Loucy (cell line): ENCODE measurements at regions not wholly inside any gene's neighbourhood (a gene's known extent, or its start where the extent isn't known, plus 50 kb on each side); places are given as distances from the start of the nearest gene placed in this dataset.

Experiments used
- CTCF ChIP-seq: fragments of 200-600 bp; sonication (generic); conservative IDR thresholded peaks from 2 replicates; pipeline ENCODE4 v1.5.1; 2014; ENCODE audit warnings: mild to moderate bottlenecking, antibody characterized with exemption, low read length
- EZH2phosphoT487 ChIP-seq: fragments of 200-600 bp; IDR thresholded peaks from 2 replicates; pipeline ENCODE4 v1.6.1; 2018; ENCODE audit warnings: antibody characterized with exemption, mild to moderate bottlenecking, moderate library complexity, borderline replicate concordance

- TF ChIP-seq CTCF = no peak
- no peak for TF ChIP-seq EZH2phosphoT487
Measured at GRCh38 chr6:12494161-12494560, 204.0 kb downstream of the EDN1 start.
